DND-41 (cell line): ENCODE measurements at regions not wholly inside any gene's neighbourhood (a gene's known extent, or its start where the extent isn't known, plus 50 kb on each side); places are given as distances from the start of the nearest gene placed in this dataset.

Experiments
- EZH2 ChIP-seq: IDR thresholded peaks from 3 replicates; pipeline ENCODE4 v1.6.1; 2012; ENCODE audit warnings: borderline replicate concordance, low read depth, mild to moderate bottlenecking, moderate library complexity, low read length, inconsistent platforms; ENCODE audit not compliant: severe bottlenecking
- TF ChIP-seq, protein P1 (sequence below): IDR thresholded peaks from 2 replicates; pipeline ENCODE4 v1.5.1; 2012; ENCODE audit warnings: borderline replicate concordance, low read length, moderate library complexity, mild to moderate bottlenecking; ENCODE audit not compliant: poor library complexity, severe bottlenecking; ENCODE audit errors: extremely low read depth

GRCh38 chr7:114294036-114294435 is 120.6 kb upstream of the FOXP2 start:
- TF ChIP-seq, protein P1, sequence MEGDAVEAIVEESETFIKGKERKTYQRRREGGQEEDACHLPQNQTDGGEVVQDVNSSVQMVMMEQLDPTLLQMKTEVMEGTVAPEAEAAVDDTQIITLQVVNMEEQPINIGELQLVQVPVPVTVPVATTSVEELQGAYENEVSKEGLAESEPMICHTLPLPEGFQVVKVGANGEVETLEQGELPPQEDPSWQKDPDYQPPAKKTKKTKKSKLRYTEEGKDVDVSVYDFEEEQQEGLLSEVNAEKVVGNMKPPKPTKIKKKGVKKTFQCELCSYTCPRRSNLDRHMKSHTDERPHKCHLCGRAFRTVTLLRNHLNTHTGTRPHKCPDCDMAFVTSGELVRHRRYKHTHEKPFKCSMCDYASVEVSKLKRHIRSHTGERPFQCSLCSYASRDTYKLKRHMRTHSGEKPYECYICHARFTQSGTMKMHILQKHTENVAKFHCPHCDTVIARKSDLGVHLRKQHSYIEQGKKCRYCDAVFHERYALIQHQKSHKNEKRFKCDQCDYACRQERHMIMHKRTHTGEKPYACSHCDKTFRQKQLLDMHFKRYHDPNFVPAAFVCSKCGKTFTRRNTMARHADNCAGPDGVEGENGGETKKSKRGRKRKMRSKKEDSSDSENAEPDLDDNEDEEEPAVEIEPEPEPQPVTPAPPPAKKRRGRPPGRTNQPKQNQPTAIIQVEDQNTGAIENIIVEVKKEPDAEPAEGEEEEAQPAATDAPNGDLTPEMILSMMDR, result no peak
- TF ChIP-seq EZH2, result no peak
